ENCODE measurements at regions not wholly inside any gene's neighbourhood (a gene's known extent, or its start where the extent isn't known, plus 50 kb on each side); places are given as distances from the start of the nearest gene placed in this dataset.
"Not testable (repeated sequence)": the region's sequence is repeated elsewhere in the genome, so short reads cannot be mapped to it uniquely, and the experiment has no call there.

DNA sequence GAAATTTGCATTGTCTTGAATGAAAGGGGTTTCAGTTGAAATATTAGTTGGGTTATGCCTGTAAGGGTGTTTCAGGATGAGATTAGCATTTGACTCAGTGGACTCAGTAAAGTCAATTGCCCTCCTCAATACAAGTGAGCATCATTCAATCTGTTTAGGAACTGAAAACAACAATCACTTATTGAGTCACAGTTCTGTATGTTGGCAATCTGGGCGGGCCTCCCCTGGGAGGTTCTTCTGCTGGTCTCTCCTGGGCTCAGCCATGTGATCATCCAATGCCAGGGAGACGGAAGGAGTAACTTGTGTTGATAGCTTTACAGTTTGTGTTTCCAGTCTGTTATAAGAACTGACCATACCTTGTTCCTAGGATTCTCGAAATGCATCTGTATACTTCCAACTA lies 262.9 kb upstream of the RUNX1 start:
- DNase-seq (ENCODE audit: insufficient read length, low spot score), result no peak
- no peak for FAIRE-seq

DNA sequence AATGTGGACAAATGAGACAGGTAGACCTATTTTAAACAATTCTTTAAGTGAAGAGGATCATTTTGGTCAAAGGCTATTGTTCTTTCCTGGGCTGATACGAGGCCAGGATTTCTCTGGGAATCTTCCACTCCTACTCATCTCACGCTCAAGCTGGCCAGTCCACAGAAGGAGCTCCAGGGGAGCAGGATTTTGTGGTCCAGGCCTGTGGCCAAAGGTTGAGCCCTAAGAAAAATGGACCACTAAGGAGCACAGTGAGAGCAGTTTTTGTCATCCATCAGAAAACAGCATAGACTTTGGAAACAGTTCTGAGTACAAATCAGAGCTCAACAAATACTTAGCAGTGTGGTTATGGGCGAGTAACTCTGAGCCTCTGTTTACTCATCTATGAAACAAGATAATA lies 260.2 kb upstream of the RUNX1 start:
- FAIRE-seq (no peak), DNase-seq (ENCODE audit: insufficient read length, low spot score) (no peak)

DNA sequence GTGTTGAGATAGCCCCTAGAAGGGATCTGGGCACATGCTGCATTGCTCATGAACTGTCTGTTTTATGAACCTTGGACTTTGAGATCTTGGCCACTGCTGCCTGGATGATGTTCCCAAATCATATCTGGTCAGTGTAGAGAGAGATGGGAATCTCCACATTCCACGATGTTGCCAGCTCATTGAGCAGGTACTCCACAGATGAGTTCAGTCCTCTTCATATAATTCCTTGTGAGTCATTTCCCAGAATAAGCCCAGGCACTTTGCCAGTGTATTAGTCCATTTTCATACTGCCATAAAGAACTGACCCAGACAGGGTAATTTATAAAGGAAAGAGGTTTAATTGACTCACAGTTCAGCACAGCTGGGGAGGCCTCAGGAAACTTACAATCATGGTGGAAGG lies 254.0 kb upstream of the RUNX1 start:
- DNase-seq (ENCODE audit: insufficient read length, low spot score) (no peak), FAIRE-seq (no peak)

DNA sequence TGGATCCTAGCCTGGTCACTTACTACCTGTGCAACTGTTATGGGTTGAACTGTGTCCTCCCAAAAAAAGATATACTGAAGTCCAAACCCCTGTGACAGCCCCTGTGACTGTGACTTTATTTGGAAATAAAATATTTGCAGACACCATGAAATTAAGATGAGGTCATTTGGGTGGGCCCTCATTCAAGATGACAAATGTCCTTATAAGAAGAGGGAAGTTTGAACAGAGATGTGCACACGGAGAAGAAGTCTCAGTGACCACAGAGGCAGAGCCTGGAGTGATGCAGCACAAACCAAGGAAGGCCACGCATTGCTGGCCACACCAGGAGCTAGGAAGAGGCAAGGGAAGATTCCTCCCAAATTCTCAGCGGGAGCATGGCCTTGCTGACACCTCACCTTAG lies 249.7 kb upstream of the RUNX1 start:
- FAIRE-seq (no peak), DNase-seq (ENCODE audit: insufficient read length, low spot score) (no peak)

DNA sequence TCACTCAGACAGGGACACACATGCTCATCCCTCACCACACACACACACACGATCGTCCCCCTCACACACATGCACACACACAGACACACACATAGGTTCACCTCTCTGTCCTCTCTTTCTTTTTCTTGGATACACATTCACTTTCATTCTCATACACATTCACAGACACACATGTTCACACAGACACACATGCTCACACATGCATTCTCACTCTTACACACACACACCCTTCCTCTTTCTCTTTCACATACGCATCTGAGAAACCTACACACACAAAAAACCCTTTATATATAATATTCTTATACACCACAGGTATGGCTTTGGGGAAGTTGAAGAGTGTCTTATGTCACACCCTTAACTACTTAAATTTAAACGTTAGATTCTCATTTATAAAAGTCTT lies 248.6 kb upstream of the RUNX1 start:
- FAIRE-seq (no peak), DNase-seq (ENCODE audit: insufficient read length, low spot score) (no peak)

DNA sequence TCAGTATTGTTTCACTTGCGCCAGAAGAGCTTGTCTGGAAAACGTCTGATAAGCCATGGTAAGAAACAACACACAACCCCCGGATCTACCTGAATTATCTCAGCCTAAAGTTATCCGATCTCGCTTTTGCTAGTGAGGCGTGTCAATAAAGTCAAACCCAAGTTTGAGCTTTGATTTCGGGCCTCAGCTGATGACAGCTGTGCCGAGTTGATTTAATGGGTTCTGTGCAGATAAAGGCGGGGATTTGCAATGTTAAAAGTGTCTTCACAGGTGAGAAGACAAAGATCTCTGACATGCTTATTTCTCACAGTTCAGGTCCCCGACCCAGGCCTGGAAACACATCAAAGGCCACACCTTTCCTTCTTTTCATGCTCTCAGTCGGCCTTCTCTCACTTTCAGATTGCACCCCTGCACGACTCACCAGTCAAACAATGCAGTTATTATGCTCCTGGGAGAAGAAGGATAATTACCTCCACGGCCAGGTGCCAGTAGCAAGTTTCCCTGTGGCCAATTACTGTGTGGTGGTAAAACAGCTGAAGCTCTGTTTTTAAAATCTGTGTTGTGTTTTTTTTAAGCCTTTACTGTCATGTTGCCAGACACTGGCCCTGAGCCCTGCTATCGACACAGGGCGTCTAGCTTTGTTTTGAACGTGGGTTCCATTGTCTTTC lies 245.3 kb upstream of the RUNX1 start:
- DNase-seq (ENCODE audit: insufficient read length, low spot score) (no peak), FAIRE-seq (no peak)

DNA sequence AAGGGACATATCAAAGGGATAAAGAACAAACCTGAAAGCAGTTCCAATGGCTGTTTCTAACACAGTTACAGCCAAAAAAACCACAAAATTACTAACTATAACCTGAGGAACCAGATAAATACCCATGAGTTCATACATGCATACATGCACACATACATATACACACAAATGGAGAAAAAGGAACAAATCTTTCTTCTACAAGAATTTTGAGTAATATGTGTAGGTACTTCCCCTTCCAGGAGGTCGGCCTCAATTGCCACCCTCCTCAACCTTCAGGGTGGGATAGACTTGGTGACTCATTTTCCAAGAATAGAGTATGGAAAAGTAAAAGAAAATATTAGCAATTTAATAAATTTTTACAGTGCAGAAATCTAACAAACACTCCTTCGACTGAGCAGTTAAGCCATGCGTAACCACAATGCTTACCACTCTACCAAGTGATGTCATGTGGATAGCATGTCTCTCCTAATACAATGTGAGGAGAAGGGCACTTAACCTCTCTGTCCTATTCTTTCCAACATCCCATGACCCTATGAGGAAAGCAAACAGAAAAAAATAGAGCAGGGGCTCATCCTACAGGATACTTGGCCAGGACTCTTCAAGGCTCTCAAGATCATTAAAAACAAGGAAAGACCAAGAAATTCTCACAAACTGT lies 243.0 kb upstream of the RUNX1 start:
- FAIRE-seq (no peak), DNase-seq (ENCODE audit: insufficient read length, low spot score) (no peak)

DNA sequence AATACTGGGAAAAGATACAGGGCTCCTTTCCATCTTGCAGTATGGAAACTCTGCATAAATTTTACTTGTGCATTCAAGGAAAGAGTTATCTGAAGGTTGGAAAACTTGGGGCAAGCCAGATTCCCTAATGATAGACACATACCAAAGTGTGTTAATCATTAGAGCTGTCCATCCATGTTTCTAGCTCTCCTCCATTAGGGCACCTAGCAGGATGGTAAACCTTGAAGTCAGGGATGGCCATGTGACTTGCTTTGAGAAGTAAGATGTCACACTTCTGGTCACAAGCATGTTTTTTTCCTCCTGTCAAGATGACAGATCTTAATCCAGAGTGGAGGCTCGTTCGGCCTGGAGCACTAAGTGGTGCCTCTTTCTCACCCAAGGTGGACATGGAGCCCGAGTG lies 241.9 kb upstream of the RUNX1 start:
- no peak for DNase-seq (ENCODE audit: insufficient read length, low spot score)
- no peak for FAIRE-seq

DNA sequence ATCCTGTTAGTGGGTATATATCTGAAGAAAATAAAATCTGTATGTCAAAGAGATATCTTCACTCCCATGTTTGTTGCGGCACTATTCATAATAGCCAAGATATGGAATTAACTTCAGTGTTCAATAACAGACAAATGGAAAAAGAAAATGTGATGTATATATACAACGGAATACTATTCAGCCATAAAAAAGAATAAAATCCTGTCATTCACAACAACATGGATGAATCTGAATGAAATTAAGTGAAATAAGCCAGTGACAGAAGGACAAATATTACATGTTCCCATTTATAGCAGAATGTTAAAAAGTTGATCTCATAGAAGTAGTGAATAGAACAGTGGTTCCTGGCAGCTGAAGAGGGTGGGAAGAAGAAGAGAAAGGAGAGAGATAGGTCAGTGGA lies 239.1 kb upstream of the RUNX1 start:
- DNase-seq (ENCODE audit: insufficient read length, low spot score), result no peak
- FAIRE-seq, result peak; percentile 21

DNA sequence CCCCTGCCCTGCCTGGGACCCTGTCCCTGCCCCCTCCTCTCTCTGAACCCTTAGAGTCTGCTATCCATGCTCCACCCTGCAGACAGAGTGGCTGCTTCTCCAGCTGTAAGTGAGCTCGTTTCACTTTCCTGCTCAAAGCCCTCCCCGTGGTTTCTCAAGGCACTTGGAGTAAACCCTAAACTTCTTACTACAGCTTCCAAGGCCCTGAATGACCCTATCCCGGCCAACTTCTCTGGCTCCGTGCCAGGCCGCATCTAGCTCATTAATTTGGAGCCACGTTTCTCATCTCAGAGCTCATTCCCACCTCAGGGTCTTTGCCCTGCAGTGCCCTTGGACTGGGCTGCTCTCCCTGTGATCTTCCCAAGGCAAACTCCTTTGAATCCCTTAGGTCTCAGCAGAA lies 235.1 kb upstream of the RUNX1 start:
- FAIRE-seq (no peak), DNase-seq (ENCODE audit: insufficient read length, low spot score) (no peak)

DNA sequence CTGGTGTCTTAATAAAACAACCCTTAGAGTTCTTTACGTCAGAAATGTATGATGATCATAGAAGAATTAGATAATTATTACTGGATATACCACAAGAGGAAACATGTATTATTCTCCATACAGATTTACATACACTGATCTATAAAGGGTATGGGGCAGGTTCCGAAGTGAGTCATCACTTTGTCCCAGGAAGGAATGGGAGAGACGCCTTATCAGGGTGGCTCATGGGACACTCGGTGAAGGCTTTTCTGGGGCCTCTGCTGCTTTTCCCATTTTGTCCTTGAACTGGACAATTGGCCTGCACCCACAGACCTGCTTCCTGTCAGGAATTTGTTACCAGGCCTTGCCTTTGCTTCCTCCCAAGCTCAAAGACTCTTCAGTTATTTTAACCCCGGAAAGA lies 233.8 kb upstream of the RUNX1 start:
- FAIRE-seq (no peak), DNase-seq (ENCODE audit: insufficient read length, low spot score) (no peak)

DNA sequence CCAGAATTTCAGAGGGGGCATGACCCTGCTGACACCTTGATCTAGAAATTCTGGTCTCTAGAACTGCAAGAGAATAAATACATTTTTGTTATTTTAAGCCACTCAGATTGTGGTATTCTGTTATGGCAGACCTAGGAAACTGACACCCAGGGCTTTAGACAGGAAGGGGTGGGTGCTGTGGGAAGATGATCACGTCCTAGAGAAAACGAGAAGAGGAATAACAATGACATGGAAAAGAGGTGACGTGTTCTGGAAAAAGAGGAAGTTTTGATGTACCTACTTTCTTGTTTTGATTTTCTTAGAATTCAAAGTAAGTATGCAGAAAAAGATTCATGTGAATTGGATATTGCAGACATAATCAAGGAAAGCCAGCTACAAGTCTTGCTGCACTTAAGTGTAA lies 232.9 kb upstream of the RUNX1 start:
- no peak for FAIRE-seq

DNA sequence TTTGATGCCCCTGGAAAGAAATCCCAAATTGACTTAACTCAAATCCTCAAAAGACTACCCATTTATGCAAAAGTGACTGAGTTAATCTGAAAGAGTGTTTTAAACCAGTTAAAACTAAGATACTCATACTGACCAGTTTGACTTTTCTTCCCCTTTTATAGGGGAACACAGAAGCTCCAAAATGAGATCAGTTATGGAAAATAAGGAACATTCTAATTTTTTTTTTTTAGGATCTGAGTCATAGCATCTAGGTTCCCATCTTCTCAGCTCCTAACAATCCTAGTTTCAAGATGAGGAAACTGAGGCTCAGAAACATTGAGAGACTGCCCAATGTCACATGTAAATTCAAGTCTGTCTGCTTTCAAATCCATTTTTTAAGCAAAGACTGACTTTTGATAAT lies 231.1 kb upstream of the RUNX1 start:
- FAIRE-seq (no peak), DNase-seq (ENCODE audit: insufficient read length, low spot score) (no peak)

More for the DNA sequence above, 232.9 kb upstream of the RUNX1 start:
- no peak for DNase-seq (ENCODE audit: insufficient read length, low spot score)

DNA sequence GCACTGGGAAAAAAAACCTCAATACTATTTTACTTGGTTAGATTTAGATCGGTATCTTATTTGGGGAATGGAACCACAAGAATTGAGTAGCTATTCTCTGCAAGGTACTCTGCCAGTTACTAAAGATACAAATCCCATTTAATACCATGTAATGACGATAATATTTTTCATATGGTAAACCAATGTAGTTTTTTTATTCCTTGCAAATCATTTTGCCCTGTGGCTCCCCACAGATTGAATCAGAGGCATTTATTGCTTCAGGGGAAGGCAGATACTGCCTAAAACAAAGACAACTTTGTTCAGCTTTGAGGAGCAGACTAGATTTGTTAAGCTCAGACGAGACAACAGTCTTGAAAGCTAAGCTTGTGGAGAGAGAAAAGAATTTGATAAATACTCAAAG lies 226.7 kb upstream of the RUNX1 start:
- DNase-seq (ENCODE audit: insufficient read length, low spot score) (no peak), FAIRE-seq (no peak)

DNA sequence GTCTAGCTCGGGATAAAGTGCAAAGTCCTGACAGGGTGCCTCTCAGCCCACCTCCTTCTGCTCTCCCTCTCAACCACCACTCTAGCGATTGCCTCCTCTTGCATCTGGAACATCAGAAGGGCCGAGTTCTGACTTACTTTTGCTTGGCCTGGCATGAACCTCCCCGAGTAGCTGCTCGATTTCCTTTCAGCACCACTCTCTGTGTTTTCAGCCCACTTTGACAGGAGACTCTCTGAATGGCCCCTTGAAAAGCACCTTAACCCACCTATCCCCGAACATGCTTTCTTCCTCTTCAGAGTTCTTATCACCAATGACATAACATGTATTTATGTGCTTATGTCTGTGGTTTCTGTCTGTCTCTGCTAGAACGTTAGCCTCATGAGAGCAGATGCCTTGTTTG lies 225.8 kb upstream of the RUNX1 start:
- DNase-seq (ENCODE audit: insufficient read length, low spot score) (no peak), FAIRE-seq (no peak)

DNA sequence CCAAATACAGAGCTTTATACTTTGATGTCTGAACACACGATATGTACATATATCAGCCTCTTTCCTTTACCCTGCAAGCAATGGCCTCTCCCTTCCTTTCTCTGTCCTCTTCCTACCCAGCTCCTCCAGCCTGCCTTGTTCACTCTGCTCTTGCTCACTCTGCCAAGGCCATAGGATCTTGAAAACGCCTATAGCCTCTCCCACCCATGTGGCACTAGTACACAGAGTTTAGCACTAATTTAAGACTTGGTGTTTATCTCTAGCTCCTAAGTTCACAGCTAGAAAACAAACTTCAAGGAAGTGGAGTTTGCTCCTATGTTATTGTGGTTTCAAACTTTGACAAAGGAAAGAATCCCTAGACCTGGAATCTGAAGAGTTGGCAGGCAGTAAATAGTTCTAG lies 225.0 kb upstream of the RUNX1 start:
- DNase-seq (ENCODE audit: insufficient read length, low spot score) (no peak), FAIRE-seq (no peak)

DNA sequence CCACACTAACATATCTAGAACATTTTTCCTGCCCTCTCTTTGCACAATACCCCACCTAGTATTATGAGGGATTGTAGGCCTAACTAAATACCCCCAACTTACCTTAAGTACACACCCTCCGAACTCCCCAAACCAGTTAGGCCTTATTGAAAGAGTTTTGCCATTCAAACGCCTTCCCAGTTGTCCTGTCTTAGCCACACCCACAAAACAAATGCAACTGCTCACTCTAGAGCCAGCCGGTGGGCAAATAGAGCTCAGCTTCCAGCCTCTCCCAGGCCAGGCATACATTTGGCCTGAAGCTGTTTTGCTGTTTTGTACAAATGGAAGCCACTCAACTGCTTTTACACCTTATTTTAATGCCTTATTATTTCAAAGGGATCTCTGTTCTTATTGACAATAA lies 224.2 kb upstream of the RUNX1 start:
- no peak for DNase-seq (ENCODE audit: insufficient read length, low spot score)
- FAIRE-seq, result no peak

DNA sequence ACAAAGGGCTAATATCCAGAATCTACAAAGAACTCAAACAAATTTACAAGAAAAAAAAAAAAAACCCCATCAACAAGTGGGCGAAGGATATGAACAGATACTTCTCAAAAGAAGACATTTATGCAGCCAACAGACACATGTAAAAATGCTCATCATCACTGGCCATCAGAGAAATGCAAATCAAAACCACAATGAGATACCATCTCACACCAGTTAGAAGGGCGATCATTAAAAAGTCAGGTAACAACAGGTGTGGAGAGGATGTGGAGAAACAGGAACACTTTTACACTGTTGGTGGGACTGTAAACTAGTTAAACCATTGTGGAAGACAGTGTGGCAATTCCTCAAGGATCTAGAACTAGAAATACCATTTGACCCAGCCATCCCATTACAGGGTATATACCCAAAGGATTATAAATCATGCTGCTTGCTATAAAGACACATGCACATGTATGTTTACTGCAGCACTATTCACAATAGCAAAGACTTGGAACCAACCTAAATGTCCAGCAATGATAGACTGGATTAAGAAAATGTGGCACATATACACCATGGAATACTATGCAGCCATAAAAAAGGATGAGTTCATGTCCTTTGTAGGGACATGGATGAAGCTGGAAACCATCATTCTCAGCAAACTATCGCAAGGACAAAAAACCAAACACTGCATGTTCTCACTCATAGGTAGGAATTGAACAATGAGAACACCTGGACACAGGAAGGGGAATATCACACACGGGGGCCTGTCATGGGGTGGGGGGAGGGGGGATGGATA lies 222.4 kb upstream of the RUNX1 start:
- not testable (repeated sequence) for FAIRE-seq; DNase-seq (ENCODE audit: insufficient read length, low spot score)

DNA sequence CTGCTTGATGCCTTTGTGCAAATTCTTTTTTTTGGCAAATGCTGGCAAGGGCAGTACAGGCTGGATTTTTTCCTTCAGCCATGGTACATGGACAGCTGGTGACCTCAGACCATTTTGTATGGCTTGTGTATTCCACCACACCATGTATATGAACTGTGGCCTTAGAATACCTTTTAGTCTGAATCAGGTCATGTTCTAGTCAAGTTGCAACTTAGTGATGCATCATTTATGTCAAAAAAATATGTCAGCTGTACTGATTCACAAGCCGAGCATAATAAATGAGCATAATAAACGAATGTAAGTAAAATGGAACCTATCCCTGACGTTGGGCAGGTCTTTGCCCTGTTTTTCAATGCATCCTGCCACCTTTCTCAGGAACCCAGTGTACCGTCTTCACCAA lies 219.7 kb upstream of the RUNX1 start:
- no peak for FAIRE-seq

DNA sequence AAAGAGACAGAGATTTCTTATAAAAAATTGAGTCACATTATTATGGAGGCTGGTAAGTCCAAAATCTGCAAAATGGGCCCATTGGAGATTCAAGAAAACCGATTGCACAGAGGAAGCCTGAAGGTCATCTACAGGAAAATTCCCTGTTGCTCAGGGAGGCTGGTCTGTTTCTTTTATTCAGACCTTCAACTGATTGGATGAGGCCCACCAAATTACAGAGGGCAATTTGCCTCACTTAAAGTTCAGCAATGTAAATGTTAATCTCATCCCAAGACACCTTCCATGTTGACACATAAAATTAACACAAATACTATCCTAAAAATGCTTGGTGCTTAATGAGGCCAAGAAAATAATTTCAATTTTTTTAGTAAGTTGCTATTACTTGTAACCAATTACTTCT lies 219.2 kb upstream of the RUNX1 start:
- DNase-seq (ENCODE audit: insufficient read length, low spot score), result no peak
- no peak for FAIRE-seq

More for the DNA sequence above, 219.7 kb upstream of the RUNX1 start:
- no peak for DNase-seq (ENCODE audit: insufficient read length, low spot score)

DNA sequence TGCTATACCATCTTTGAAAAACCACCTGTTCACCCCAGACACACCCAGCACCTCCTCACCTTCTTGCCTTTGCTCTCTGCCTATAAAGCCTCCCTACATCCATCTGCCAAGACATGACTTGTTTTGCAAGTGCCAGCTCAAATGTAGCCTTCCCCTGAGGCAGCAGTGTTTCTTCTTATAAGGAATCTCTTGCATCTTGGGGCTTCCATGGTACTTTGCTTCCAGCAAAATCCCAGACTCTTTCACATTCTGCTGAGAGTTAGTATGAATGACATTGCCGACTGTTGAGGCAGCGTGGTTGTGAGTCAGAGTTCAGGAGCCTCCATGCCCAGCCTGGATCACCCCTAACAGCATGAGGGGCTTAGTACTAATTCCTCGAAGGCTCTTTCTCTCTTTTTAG lies 217.4 kb upstream of the RUNX1 start:
- DNase-seq (ENCODE audit: insufficient read length, low spot score), result no peak
- FAIRE-seq, result no peak

Data from GM19239 (cell line).